B cell (primary cell): ENCODE measurements at regions not wholly inside any gene's neighbourhood (a gene's known extent, or its start where the extent isn't known, plus 50 kb on each side); places are given as distances from the start of the nearest gene placed in this dataset.
"Not testable (repeated sequence)": the region's sequence is repeated elsewhere in the genome, so short reads cannot be mapped to it uniquely, and the experiment has no call there.

ENCODE experiments used
- ATAC-seq: fragments of 200-7000 bp; cut with Tn5 transposase; one replicate; pipeline ENCODE4 v1.10.0; 2021; ENCODE audit warnings: low read depth, mild to moderate bottlenecking, moderate number of reproducible peaks, moderate library complexity
- CTCF ChIA-PET: fragments of 350-600 bp; sonication (Branson Sonifier 250); formaldehyde crosslinking; loops from one replicate; lab custom pipeline; 2021; ENCODE audit warnings: antibody characterized with exemption, inconsistent platforms; lab: Charles Lee
- POLR2A ChIA-PET: fragments of 350-600 bp; sonication (Branson Sonifier 250); formaldehyde crosslinking; loops from one replicate; lab custom pipeline; 2021; ENCODE audit warnings: antibody characterized with exemption; lab: Charles Lee
- DNase-seq: peaks from one replicate; pipeline ENCODE4 v3.0.0; 2013
- H2AFZ ChIP-seq: 2 replicates; pipeline ENCODE4 v1.6.1; 2012; ENCODE audit warnings: mild to moderate bottlenecking, low read depth, low read length; ENCODE audit not compliant: insufficient read depth, poor library complexity, severe bottlenecking
- H3K27ac ChIP-seq, 2 donors: 1 replicate in 1 of 2; 2 replicates in 1 of 2; pipeline ENCODE4 v1.5.1; 2012 to 2013; ENCODE audit warnings: low read length in 2 of 2, mild to moderate bottlenecking in 2 of 2, moderate library complexity in 1 of 2
- H3K27me3 ChIP-seq, 4 experiments: fragments of 200-600 bp in 1 of 4; sonication (generic) in 1 of 4; replicated peaks in 1 of 4; 1 replicate in 2 of 4; 2 replicates in 2 of 4; pipeline versions ENCODE4 v1.6.1 to v1.7.0; 2013 to 2016; ENCODE audit warnings: low read length in 3 of 4, mild to moderate bottlenecking in 2 of 4, mixed read lengths in 1 of 4, moderate library complexity in 1 of 4; ENCODE audit not compliant: insufficient read depth in 4 of 4, control insufficient read depth in 3 of 4; ENCODE audit errors: control extremely low read depth in 1 of 4
- H3K36me3 ChIP-seq, 2 experiments: replicated peaks in 1 of 2; 1 replicate in 1 of 2; 2 replicates in 1 of 2; pipeline versions ENCODE4 v1.6.1 to v1.7.1; 2013; ENCODE audit warnings: low read length in 1 of 2; ENCODE audit not compliant: insufficient read depth in 2 of 2, control insufficient read depth in 1 of 2; ENCODE audit errors: control extremely low read depth in 1 of 2, extremely low read depth in 1 of 2
- H3K4me1 ChIP-seq, 2 donors: fragments of 200-600 bp in 1 of 2; sonication (generic) in 1 of 2; 1 replicate in 1 of 2; 2 replicates in 1 of 2; pipeline versions ENCODE4 v1.5.1 to v1.6.1; 2013 to 2017; ENCODE audit warnings: low read length in 2 of 2; ENCODE audit not compliant: control insufficient read depth in 2 of 2, insufficient read depth in 2 of 2
- H3K4me2 ChIP-seq: replicated peaks from 2 replicates; pipeline ENCODE3; 2012; ENCODE audit warnings: mild to moderate bottlenecking, low read depth, low read length; ENCODE audit not compliant: poor library complexity, severe bottlenecking
- H3K4me3 ChIP-seq, 5 experiments: fragments of 200-600 bp in 1 of 5; sonication (generic) in 1 of 5; 1 replicate in 3 of 5; 2 replicates in 2 of 5; pipeline versions ENCODE4 v1.5.1 to v1.7.0; 2011 to 2016; ENCODE audit warnings: low read length in 4 of 5, mild to moderate bottlenecking in 4 of 5, low read depth in 2 of 5, control low read depth in 1 of 5, moderate library complexity in 1 of 5; ENCODE audit not compliant: insufficient read depth in 1 of 5; ENCODE audit errors: control extremely low read depth in 1 of 5, extremely low read depth in 1 of 5
- H3K79me2 ChIP-seq: fragments of 200-600 bp; sonication (generic); one replicate; pipeline ENCODE4 v1.6.0; 2016; ENCODE audit warnings: low read length; ENCODE audit not compliant: control insufficient read depth, insufficient read depth
- H3K9ac ChIP-seq: fragments of 200-600 bp; sonication (generic); 2 replicates; pipeline ENCODE4 v1.6.1; 2017; ENCODE audit warnings: mild to moderate bottlenecking, low read length, moderate library complexity
- H3K9me3 ChIP-seq, 3 donors: one replicate each; pipeline versions ENCODE4 v1.6.1 to v1.7.1; 2013; ENCODE audit warnings: low read length in 2 of 3; ENCODE audit not compliant: control insufficient read depth in 2 of 3, insufficient read depth in 1 of 3; ENCODE audit errors: control extremely low read depth in 1 of 3
- H4K20me1 ChIP-seq: 2 replicates; pipeline ENCODE4 v1.6.0; 2012; ENCODE audit warnings: mild to moderate bottlenecking, low read length; ENCODE audit not compliant: insufficient read depth, control insufficient read depth, poor library complexity, severe bottlenecking
- H3K27ac Mint-ChIP-seq: one replicate; pipeline ENCODE4 v1.8.0; 2021; ENCODE audit warnings: mixed read lengths
- H3K27me3 Mint-ChIP-seq: one replicate; pipeline ENCODE4 v1.8.0; 2021; ENCODE audit warnings: mixed read lengths
- H3K4me1 Mint-ChIP-seq: one replicate; pipeline ENCODE4 v1.8.0; 2021; ENCODE audit warnings: mixed read lengths
- H3K4me3 Mint-ChIP-seq: one replicate; pipeline ENCODE4 v1.8.0; 2021; ENCODE audit warnings: mixed read lengths
- H3K9me3 Mint-ChIP-seq: one replicate; pipeline ENCODE4 v1.8.0; 2022; ENCODE audit warnings: mixed read lengths; ENCODE audit not compliant: insufficient read depth
- CTCF ChIP-seq: fragments of 200-600 bp; IDR thresholded peaks from one replicate; pipeline ENCODE4 v1.8.0; 2022; ENCODE audit warnings: antibody characterized with exemption, mild to moderate bottlenecking
- EZH2 ChIP-seq: IDR thresholded peaks from 2 replicates; pipeline ENCODE4 v1.6.1; 2012; ENCODE audit warnings: borderline replicate concordance, low read depth, mild to moderate bottlenecking, moderate library complexity, low read length; ENCODE audit not compliant: insufficient read depth, poor library complexity, severe bottlenecking
- WGBS: methylation state at CpG from one replicate; pipeline ENCODE4 v1.1.5; 2013; ENCODE audit warnings: missing lambda C conversion rate; ENCODE audit not compliant: insufficient coverage; 5-methylcytosine and 5-hydroxymethylcytosine counted together
- intact Hi-C: fragments of 100-400 bp; cut with micrococcal nuclease; formaldehyde crosslinking; loops from one replicate; pipeline ENCODE4 v1.10.0; 2022

GRCh38 chr18:70698574-70698973 lies 409.7 kb downstream of the SOCS6 start:
- Histone ChIP-seq H3K27ac (no peak overlapping the region), H3K4me2 (no peak overlapping the region), H3K4me1 (no peaks in the 10 kb centered on the region), H2AFZ (no peak overlapping the region), H3K36me3 (no peaks in the 10 kb centered on the region), H3K9me3 (peaks cover 0 to 4% (median 1%) of the 10 kb centered on the region in 3 donors), H3K79me2 (no peaks in the 10 kb centered on the region), H3K4me3 (no peak overlapping the region), H3K9ac (no peak overlapping the region), H4K20me1 (no peaks in the 10 kb centered on the region), H3K27me3 (no peaks in the 10 kb centered on the region)
- 80% methylated on average over 2 of the region's 3 CpGs for WGBS
- DNase-seq (no peak), ATAC-seq (no peak)
- no peak overlapping the region for H3K27ac Mint-ChIP-seq
- POLR2A ChIA-PET = no interaction called here
- intact Hi-C loops = no loop called here
- H3K27me3 Mint-ChIP-seq = no peaks in the 10 kb centered on the region
- CTCF ChIA-PET = no interaction called here
- H3K9me3 Mint-ChIP-seq = peaks cover 8% of the 10 kb centered on the region
- TF ChIP-seq EZH2 (no peak), CTCF (no peak)
- H3K4me3 Mint-ChIP-seq = no peak overlapping the region
- H3K4me1 Mint-ChIP-seq = no peaks in the 10 kb centered on the region

GRCh38 chr18:70693246-70693645 lies 404.4 kb downstream of the SOCS6 start:
- Histone ChIP-seq H4K20me1 (no peaks in the 10 kb centered on the region), H3K27ac (no peak overlapping the region), H3K4me1 (no peaks in the 10 kb centered on the region), H3K9me3 (peaks cover 0 to 4% (median 1%) of the 10 kb centered on the region in 3 donors), H3K4me2 (no peak overlapping the region), H3K36me3 (no peaks in the 10 kb centered on the region), H3K27me3 (no peaks in the 10 kb centered on the region), H2AFZ (no peak overlapping the region), H3K4me3 (no peak overlapping the region), H3K9ac (no peak overlapping the region), H3K79me2 (no peaks in the 10 kb centered on the region)
- H3K4me1 Mint-ChIP-seq = no peaks in the 10 kb centered on the region
- POLR2A ChIA-PET = no interaction called here
- no peak for DNase-seq
- H3K27me3 Mint-ChIP-seq = no peaks in the 10 kb centered on the region
- WGBS = 87% methylated on average over 4 of the region's 6 CpGs
- intact Hi-C loops = no loop called here
- no peak overlapping the region for H3K27ac Mint-ChIP-seq
- H3K9me3 Mint-ChIP-seq = no peaks in the 10 kb centered on the region
- no peak for TF ChIP-seq EZH2
- TF ChIP-seq CTCF = no peak
- H3K4me3 Mint-ChIP-seq = no peak overlapping the region
- ATAC-seq = no peak
- CTCF ChIA-PET = no interaction called here

GRCh38 chr18:70689765-70690164 lies 400.9 kb downstream of the SOCS6 start:
- H3K9me3 ChIP-seq, H3K27ac Mint-ChIP-seq, H4K20me1 ChIP-seq, H3K27me3 ChIP-seq, H3K9ac ChIP-seq, H3K79me2 ChIP-seq, ATAC-seq, intact Hi-C loops, H3K4me3 Mint-ChIP-seq, H3K4me1 ChIP-seq, H3K4me1 Mint-ChIP-seq, H3K36me3 ChIP-seq, H3K4me2 ChIP-seq, H3K9me3 Mint-ChIP-seq, DNase-seq, CTCF ChIA-PET, H3K4me3 ChIP-seq, H3K27me3 Mint-ChIP-seq, H3K27ac ChIP-seq, H2AFZ ChIP-seq, POLR2A ChIA-PET: not testable (repeated sequence)
- no CpG with 5 or more reads among the region's 5 CpGs for WGBS
